Activated CD8-positive, alpha-beta T cell treated with anti-CD3 and anti-CD28 coated beads, Interleukin-2, amount 10 ng/mL, durations not matched to agents 7 days and 5 days (primary cell): ENCODE measurements at regions not wholly inside any gene's neighbourhood (a gene's known extent, or its start where the extent isn't known, plus 50 kb on each side); places are given as distances from the start of the nearest gene placed in this dataset.

Experiments
- ATAC-seq: fragments of 150-1000 bp; cut with Tn5 transposase; one replicate; pipeline ENCODE4 v1.10.0; 2021; ENCODE audit warnings: moderate library complexity
- CTCF ChIA-PET: fragments of 350-600 bp; sonication (Branson Sonifier 250); formaldehyde crosslinking; loops from one replicate; lab custom pipeline; 2021; ENCODE audit warnings: antibody characterized with exemption; lab: Charles Lee
- POLR2A ChIA-PET: fragments of 350-600 bp; sonication (Branson Sonifier 250); formaldehyde crosslinking; loops from one replicate; lab custom pipeline; 2021; ENCODE audit warnings: antibody characterized with exemption; lab: Charles Lee
- DNase-seq: peaks from one replicate; pipeline ENCODE4 v3.0.0-alpha.2; 2020
- H3K27ac Mint-ChIP-seq: one replicate; pipeline ENCODE4 v1.8.0; 2021; ENCODE audit warnings: mild to moderate bottlenecking, mixed read lengths
- H3K27me3 Mint-ChIP-seq: one replicate; pipeline ENCODE4 v1.8.0; 2021; ENCODE audit warnings: low read depth, mixed read lengths
- H3K36me3 Mint-ChIP-seq: one replicate; pipeline ENCODE4 v1.8.0; 2021; ENCODE audit warnings: low read depth, mixed read lengths
- H3K4me1 Mint-ChIP-seq: one replicate; pipeline ENCODE4 v1.8.0; 2021; ENCODE audit warnings: low read depth, mixed read lengths
- H3K4me3 Mint-ChIP-seq: one replicate; pipeline ENCODE4 v1.8.0; 2021; ENCODE audit warnings: mild to moderate bottlenecking, mixed read lengths
- H3K9me3 Mint-ChIP-seq: one replicate; pipeline ENCODE4 v1.8.0; 2022; ENCODE audit warnings: mixed read lengths; ENCODE audit not compliant: insufficient read depth

DNA sequence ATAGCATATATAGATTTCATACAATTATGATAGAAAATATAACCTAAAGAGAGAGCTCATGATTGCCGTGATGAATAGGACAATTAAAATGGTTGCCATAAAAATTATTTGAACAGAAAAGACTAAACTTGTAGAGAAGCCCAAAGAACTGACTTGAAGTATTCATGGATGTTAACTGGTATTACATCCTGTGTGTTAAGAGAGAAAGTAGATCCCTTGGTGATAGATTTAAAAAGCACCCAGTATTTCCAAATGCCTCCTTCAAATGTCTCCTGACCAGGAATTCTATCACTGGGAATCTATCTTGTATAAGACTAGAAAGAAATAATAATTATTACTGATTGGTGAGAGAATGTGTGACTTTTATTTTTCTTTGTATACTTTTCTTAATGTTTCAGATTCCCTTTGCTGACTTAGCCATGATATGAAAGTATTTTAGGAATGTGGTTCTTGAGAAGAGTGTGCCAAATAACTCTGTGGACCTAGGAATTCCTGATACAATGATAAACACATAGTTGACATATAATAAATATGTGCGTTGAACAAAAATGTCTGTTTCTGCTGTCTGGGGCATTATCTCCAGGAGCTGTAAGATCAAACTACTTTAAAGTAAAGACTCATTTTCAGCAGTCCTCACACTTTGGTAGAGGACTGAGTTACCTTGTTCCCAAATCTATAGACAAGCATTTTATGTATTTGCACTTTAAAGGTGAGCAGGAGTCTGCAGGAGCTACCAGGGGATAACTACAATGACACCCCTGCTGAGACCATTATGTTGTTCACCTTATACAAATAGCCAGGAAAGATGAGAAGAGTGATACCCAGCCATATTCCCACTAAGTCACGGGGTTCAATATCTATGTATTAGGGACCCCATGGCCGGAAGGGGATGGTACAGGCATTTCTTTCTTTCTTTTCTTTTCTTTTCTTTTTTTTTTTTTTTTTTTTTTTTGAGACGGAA is 211.1 kb upstream of the TLE4 start:
- no peak overlapping the region for H3K27ac Mint-ChIP-seq
- H3K4me3 Mint-ChIP-seq = no peak overlapping the region
- H3K36me3 Mint-ChIP-seq = no peaks in the 10 kb centered on the region
- DNase-seq (no peak), ATAC-seq (no peak)
- no peaks in the 10 kb centered on the region for H3K4me1 Mint-ChIP-seq
- CTCF ChIA-PET = no interaction called here
- POLR2A ChIA-PET = interaction anchor here (0.6 kb wide), 1 partner anchor 1285 kb away, joined by 4 read pairs; no protein-coding TSS in a partner anchor
- no peaks in the 10 kb centered on the region for H3K9me3 Mint-ChIP-seq
- H3K27me3 Mint-ChIP-seq = peaks cover 3% of the 10 kb centered on the region

DNA sequence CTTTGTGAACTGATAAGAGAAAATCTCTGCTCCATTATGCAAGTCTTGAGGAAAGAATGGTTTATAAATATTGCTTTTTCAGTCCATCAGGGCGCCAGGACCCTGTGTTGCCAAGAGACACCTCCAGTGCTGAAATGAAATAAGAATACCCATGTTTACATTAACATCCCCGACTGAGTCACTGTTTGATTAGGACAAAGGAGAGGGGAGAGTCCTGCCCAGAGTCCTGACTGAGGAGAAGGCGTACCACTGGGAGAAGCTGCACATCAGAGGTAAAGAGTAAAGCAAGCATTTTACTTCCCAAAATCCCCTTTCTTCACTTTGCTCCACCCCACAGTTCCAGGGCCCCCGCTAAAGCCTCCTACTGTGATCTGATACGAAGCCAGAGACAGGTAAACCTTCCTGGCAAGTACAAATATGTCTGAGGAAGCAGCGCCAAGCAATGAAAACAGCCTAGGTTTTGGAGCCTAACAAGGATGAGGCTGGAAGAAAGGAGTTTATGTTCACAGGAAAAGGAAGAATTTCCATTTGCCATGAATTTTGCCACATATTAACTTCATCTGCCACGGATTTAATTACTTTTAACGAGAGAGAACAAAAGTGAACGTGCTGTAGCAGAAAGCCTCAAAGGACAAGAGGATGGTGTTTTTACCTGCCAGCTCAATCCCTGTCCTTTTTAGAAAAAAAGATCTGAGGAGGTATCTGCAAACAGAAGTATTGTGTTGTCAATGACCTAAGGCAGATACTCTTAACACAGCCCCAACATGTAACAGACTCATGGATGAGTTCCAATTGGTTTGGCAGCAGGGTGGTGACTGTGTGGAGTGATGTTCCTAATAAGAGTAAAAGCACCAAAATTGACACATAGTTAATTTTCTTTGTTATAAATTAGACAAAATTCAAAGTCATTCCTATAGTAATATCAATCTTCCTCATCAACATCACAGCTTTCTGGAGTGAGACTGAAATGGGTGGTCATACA is 209.4 kb upstream of the TLE4 start:
- no peak overlapping the region for H3K27ac Mint-ChIP-seq
- no peaks in the 10 kb centered on the region for H3K36me3 Mint-ChIP-seq
- peaks cover 3% of the 10 kb centered on the region for H3K27me3 Mint-ChIP-seq
- ChIA-PET POLR2A (no interaction called here), CTCF (no interaction called here)
- DNase-seq (no peak), ATAC-seq (no peak)
- H3K4me3 Mint-ChIP-seq = no peak overlapping the region
- H3K9me3 Mint-ChIP-seq = no peaks in the 10 kb centered on the region
- H3K4me1 Mint-ChIP-seq = no peaks in the 10 kb centered on the region

GRCh38 chr9:79369676-79370075 is 202.1 kb upstream of the TLE4 start:
- Mint-ChIP-seq H3K4me1 (no peaks in the 10 kb centered on the region), H3K27me3 (peaks cover 2% of the 10 kb centered on the region), H3K9me3 (no peaks in the 10 kb centered on the region), H3K4me3 (no peak overlapping the region), H3K27ac (no peak overlapping the region), H3K36me3 (no peaks in the 10 kb centered on the region)
- ChIA-PET POLR2A (no interaction called here), CTCF (no interaction called here)
- DNase-seq (no peak), ATAC-seq (no peak)

- ChIA-PET POLR2A (no interaction called here), CTCF (interaction anchor here (0.7 kb wide), 1 partner anchor 86 kb away, joined by 3 read pairs; no protein-coding TSS in a partner anchor)
- H3K4me3 Mint-ChIP-seq = no peak overlapping the region
Observed at GRCh38 chr9:79371301-79371700, 200.5 kb upstream of the TLE4 start.

DNA sequence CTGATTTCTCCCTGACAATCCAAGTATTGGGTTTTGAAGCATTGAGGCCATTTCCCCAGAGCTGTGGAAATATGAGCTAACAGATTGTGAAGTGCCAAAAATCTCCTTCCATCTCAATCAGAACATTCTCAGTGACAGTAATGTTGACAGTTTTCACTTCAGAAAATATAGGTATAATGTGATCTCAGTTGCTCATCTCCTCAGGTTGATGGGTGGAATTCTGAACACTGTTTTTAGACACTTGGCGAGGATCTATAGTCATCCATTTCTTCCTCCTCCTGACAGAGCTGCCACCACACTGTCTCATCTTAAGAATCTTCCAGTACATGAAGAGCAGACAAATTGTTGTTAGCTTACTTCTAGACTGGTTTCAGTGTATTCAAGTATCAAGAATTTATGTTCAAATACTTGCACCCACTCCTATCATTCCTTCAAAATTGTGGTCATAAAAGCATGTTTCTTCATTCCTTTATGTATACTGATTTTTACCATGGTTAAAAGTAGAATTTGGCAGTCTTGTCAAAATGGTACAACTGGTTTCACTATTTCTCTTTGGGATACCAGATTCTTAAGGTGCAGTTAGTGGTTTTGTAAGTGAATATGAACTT is 199.7 kb upstream of the TLE4 start:
- H3K27ac Mint-ChIP-seq = no peak overlapping the region
- no peak for ATAC-seq
- POLR2A ChIA-PET = no interaction called here
- no peaks in the 10 kb centered on the region for H3K9me3 Mint-ChIP-seq
- no peak overlapping the region for H3K4me3 Mint-ChIP-seq
- no peaks in the 10 kb centered on the region for H3K36me3 Mint-ChIP-seq
- H3K27me3 Mint-ChIP-seq = peaks cover 2% of the 10 kb centered on the region
- CTCF ChIA-PET = no interaction called here
- no peaks in the 10 kb centered on the region for H3K4me1 Mint-ChIP-seq
- no peak for DNase-seq

More at GRCh38 chr9:79371301-79371700, 200.5 kb upstream of the TLE4 start:
- Mint-ChIP-seq H3K27ac (no peak overlapping the region), H3K36me3 (no peaks in the 10 kb centered on the region), H3K27me3 (peaks cover 2% of the 10 kb centered on the region), H3K4me1 (no peaks in the 10 kb centered on the region), H3K9me3 (no peaks in the 10 kb centered on the region)
- DNase-seq (no peak), ATAC-seq (no peak)

- DNase-seq (no peak), ATAC-seq (no peak)
- Mint-ChIP-seq H3K9me3 (no peaks in the 10 kb centered on the region), H3K36me3 (no peaks in the 10 kb centered on the region), H3K27ac (no peak overlapping the region), H3K27me3 (no peaks in the 10 kb centered on the region), H3K4me1 (no peaks in the 10 kb centered on the region), H3K4me3 (no peak overlapping the region)
- CTCF ChIA-PET = no interaction called here
- POLR2A ChIA-PET = no interaction called here
Observed at GRCh38 chr9:79377339-79377855, 194.4 kb upstream of the TLE4 start.

- CTCF ChIA-PET = no interaction called here
- H3K27me3 Mint-ChIP-seq = no peaks in the 10 kb centered on the region
- POLR2A ChIA-PET = no interaction called here
- H3K4me3 Mint-ChIP-seq = no peak overlapping the region
- H3K9me3 Mint-ChIP-seq = no peaks in the 10 kb centered on the region
- ATAC-seq (no peak), DNase-seq (no peak)
- no peaks in the 10 kb centered on the region for H3K36me3 Mint-ChIP-seq
- no peaks in the 10 kb centered on the region for H3K4me1 Mint-ChIP-seq
- H3K27ac Mint-ChIP-seq = no peak overlapping the region
Observed at GRCh38 chr9:79378107-79378506, 193.7 kb upstream of the TLE4 start.

- Mint-ChIP-seq H3K27me3 (no peaks in the 10 kb centered on the region), H3K27ac (no peak overlapping the region), H3K36me3 (no peaks in the 10 kb centered on the region), H3K9me3 (no peaks in the 10 kb centered on the region), H3K4me1 (no peaks in the 10 kb centered on the region), H3K4me3 (no peak overlapping the region)
- CTCF ChIA-PET = no interaction called here
- POLR2A ChIA-PET = no interaction called here
- no peak for ATAC-seq
- DNase-seq = no peak
Observed at GRCh38 chr9:79382044-79382443, 189.7 kb upstream of the TLE4 start.

- no peaks in the 10 kb centered on the region for H3K4me1 Mint-ChIP-seq
- no peak overlapping the region for H3K4me3 Mint-ChIP-seq
- no peaks in the 10 kb centered on the region for H3K27me3 Mint-ChIP-seq
- CTCF ChIA-PET = no interaction called here
- no peak for DNase-seq
- POLR2A ChIA-PET = interaction anchor here (0.7 kb wide), 1 partner anchor 196 kb away, joined by 3 read pairs; no protein-coding TSS in a partner anchor
- no peaks in the 10 kb centered on the region for H3K36me3 Mint-ChIP-seq
- no peak overlapping the region for H3K27ac Mint-ChIP-seq
- no peaks in the 10 kb centered on the region for H3K9me3 Mint-ChIP-seq
- no peak for ATAC-seq
Observed at GRCh38 chr9:79382458-79382857, 189.3 kb upstream of the TLE4 start.

- ATAC-seq (no peak), DNase-seq (no peak)
- CTCF ChIA-PET = no interaction called here
- no peak overlapping the region for H3K27ac Mint-ChIP-seq
- H3K27me3 Mint-ChIP-seq = no peaks in the 10 kb centered on the region
- no peaks in the 10 kb centered on the region for H3K36me3 Mint-ChIP-seq
- POLR2A ChIA-PET = interaction anchor here (0.7 kb wide), 1 partner anchor 197 kb away, joined by 3 read pairs; no protein-coding TSS in a partner anchor
- H3K4me1 Mint-ChIP-seq = no peaks in the 10 kb centered on the region
- no peak overlapping the region for H3K4me3 Mint-ChIP-seq
- no peaks in the 10 kb centered on the region for H3K9me3 Mint-ChIP-seq
Observed at GRCh38 chr9:79383096-79383495, 188.7 kb upstream of the TLE4 start.

- Mint-ChIP-seq H3K9me3 (no peaks in the 10 kb centered on the region), H3K4me3 (no peak overlapping the region), H3K27ac (no peak overlapping the region), H3K27me3 (no peaks in the 10 kb centered on the region), H3K36me3 (no peaks in the 10 kb centered on the region), H3K4me1 (no peaks in the 10 kb centered on the region)
- POLR2A ChIA-PET = no interaction called here
- CTCF ChIA-PET = no interaction called here
- ATAC-seq (no peak), DNase-seq (no peak)
Observed at GRCh38 chr9:79384091-79384490, 187.7 kb upstream of the TLE4 start.
